Fibroblast of lung (primary cell): ENCODE measurements at regions not wholly inside any gene's neighbourhood (a gene's known extent, or its start where the extent isn't known, plus 50 kb on each side); places are given as distances from the start of the nearest gene placed in this dataset.

Experiments used
- DNase-seq, 2 donors: peaks; one replicate each; pipeline versions ENCODE4 v3.0.0 to v3.0.0-alpha.2; 2010; ENCODE audit warnings: low read depth in 2 of 2
- H2AFZ ChIP-seq: 2 replicates; pipeline ENCODE4 v1.5.1; 2012; ENCODE audit warnings: low read length, control low read depth, inconsistent platforms
- H3K27ac ChIP-seq: 2 replicates; pipeline ENCODE4 v1.5.1; 2011; ENCODE audit warnings: low read length, control low read depth; ENCODE audit not compliant: insufficient read depth
- H3K27me3 ChIP-seq: 2 replicates; pipeline ENCODE4 v1.5.1; 2011; ENCODE audit warnings: mild to moderate bottlenecking, low read length; ENCODE audit not compliant: control insufficient read depth, insufficient read depth
- H3K36me3 ChIP-seq: 2 replicates; pipeline ENCODE4 v1.5.1; 2011; ENCODE audit warnings: low read length; ENCODE audit not compliant: control insufficient read depth, insufficient read depth
- H3K4me1 ChIP-seq: 2 replicates; pipeline ENCODE4 v1.5.1; 2011; ENCODE audit warnings: low read length; ENCODE audit not compliant: control insufficient read depth, insufficient read depth; ENCODE audit errors: extremely low read depth
- H3K4me2 ChIP-seq: 2 replicates; pipeline ENCODE4 v1.5.1; 2011; ENCODE audit warnings: low read length, control low read depth; ENCODE audit not compliant: insufficient read depth; ENCODE audit errors: extremely low read depth
- H3K4me3 ChIP-seq, 4 experiments: fragments of 200-600 bp in 1 of 4; sonication (generic) in 1 of 4; replicated peaks in 1 of 4; 2 replicates each; pipeline ENCODE4 v1.5.1; 2011 to 2016; ENCODE audit warnings: low read length in 4 of 4, low read depth in 3 of 4, mild to moderate bottlenecking in 3 of 4, control low read depth in 2 of 4, inconsistent platforms in 1 of 4, mixed read lengths in 1 of 4; ENCODE audit not compliant: insufficient read depth in 1 of 4; ENCODE audit errors: control extremely low read depth in 1 of 4
- H3K79me2 ChIP-seq: 2 replicates; pipeline ENCODE4 v1.5.1; 2012; ENCODE audit warnings: mild to moderate bottlenecking, low read length, inconsistent platforms; ENCODE audit not compliant: control insufficient read depth, insufficient read depth
- H3K9ac ChIP-seq: 2 replicates; pipeline ENCODE4 v1.5.1; 2011; ENCODE audit warnings: mild to moderate bottlenecking, low read length, control low read depth; ENCODE audit not compliant: insufficient read depth
- H3K9me3 ChIP-seq: 2 replicates; pipeline ENCODE4 v1.5.1; 2012; ENCODE audit warnings: low read depth, low read length; ENCODE audit not compliant: control insufficient read depth, insufficient read depth
- H4K20me1 ChIP-seq: 2 replicates; pipeline ENCODE4 v1.5.1; 2011; ENCODE audit warnings: low read length; ENCODE audit not compliant: control insufficient read depth, insufficient read depth; ENCODE audit errors: extremely low read depth
- EZH2 ChIP-seq: IDR thresholded peaks from 2 replicates; pipeline ENCODE4 v1.5.1; 2012; ENCODE audit warnings: low read length, control low read depth, mild to moderate bottlenecking; ENCODE audit errors: missing control alignments
- TF ChIP-seq, protein P1 (sequence below), 2 donors: IDR thresholded peaks in 1 of 2; conservative IDR thresholded peaks in 1 of 2; 1 replicate in 1 of 2; 2 replicates in 1 of 2; pipeline ENCODE4 v1.5.1; 2011 to 2012; ENCODE audit warnings: low read length in 2 of 2, control low read depth in 1 of 2, inconsistent platforms in 1 of 2, low read depth in 1 of 2, mild to moderate bottlenecking in 1 of 2

DNA sequence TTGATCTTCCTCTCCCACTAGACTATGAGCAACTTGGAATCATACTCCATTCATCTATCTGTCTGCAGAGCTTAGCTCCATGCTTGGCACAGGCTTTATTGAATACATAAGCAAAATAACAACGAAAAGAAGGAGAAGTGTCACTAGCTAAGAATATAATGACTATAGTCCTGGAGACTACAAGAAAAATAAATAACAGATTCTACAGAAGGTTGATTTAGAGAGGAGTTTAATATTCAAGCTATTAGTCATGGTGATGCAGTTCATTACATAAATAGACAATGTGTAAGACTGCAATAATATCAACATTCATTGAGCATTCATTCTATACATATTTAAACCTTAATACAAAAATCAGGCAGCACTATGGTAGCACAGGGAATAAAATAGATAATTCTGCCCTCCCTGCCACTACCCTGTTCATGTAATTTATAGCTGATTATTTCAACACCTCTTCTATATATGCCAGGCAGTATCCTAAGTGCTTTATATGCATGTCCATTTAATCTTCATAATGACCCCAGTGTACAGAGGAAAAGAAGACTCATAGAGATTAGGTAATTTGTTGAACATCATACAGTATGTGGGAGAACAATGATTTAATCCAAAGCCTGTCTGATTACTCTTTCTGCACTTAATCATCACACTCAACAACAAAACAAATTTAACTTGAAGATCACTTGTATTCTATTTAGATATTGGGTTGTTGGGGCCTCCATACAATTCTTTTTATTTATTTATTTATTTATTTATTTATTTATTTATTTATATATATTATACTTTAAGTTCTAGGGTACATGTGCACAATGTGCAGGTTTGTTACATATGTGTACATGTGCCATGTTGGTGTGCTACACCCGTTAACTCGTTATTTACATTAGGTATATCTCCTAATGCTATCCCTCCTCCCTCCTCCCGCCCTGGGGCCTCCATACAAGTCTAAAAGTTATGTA is 165.3 kb downstream of the RNF152 start:
- Histone ChIP-seq H3K4me3 (no peak overlapping the region), H3K9me3 (no peaks in the 10 kb centered on the region), H3K79me2 (no peaks in the 10 kb centered on the region), H3K27me3 (no peaks in the 10 kb centered on the region), H3K4me2 (peak overlapping the region; percentile 42), H3K27ac (peak overlapping the region; percentile 32), H3K36me3 (no peaks in the 10 kb centered on the region), H4K20me1 (no peaks in the 10 kb centered on the region), H3K9ac (no peak overlapping the region), H2AFZ (no peak overlapping the region), H3K4me1 (peaks cover 15% of the 10 kb centered on the region)
- TF ChIP-seq EZH2, result no peak
- TF ChIP-seq, protein P1, sequence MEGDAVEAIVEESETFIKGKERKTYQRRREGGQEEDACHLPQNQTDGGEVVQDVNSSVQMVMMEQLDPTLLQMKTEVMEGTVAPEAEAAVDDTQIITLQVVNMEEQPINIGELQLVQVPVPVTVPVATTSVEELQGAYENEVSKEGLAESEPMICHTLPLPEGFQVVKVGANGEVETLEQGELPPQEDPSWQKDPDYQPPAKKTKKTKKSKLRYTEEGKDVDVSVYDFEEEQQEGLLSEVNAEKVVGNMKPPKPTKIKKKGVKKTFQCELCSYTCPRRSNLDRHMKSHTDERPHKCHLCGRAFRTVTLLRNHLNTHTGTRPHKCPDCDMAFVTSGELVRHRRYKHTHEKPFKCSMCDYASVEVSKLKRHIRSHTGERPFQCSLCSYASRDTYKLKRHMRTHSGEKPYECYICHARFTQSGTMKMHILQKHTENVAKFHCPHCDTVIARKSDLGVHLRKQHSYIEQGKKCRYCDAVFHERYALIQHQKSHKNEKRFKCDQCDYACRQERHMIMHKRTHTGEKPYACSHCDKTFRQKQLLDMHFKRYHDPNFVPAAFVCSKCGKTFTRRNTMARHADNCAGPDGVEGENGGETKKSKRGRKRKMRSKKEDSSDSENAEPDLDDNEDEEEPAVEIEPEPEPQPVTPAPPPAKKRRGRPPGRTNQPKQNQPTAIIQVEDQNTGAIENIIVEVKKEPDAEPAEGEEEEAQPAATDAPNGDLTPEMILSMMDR (conservative IDR thresholded peaks at IDR 0.05 in 1 of 2, IDR thresholded peaks at IDR 0.05 in 1 of 2; ENCODE audit: low read depth in 1 of 2, low read length in 2 of 2), result no peak
- peak; percentile 68 to 72 for DNase-seq

DNA sequence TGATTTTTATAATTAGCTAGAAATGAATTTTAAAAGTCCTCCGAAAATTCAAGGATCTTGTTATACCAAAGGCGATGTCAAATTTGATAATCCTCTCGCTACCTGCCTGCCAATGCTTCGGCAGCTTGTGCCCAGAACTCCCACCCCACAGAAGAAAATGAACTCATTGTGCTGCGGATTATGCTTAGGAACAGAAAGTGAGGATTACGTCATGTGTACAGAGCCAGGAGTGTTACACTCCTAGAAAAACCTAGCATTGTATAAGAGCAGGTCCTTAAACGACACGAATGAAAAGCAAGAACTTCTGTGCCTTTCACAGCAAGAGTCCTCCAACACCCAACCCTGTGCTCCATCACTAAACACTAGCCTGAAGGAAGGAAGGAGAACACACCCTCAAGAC is 168.3 kb downstream of the RNF152 start:
- H3K27ac ChIP-seq, result no peak overlapping the region
- no peaks in the 10 kb centered on the region for H3K36me3 ChIP-seq
- H3K4me3 ChIP-seq, result no peak overlapping the region
- TF ChIP-seq, protein P1 (conservative IDR thresholded peaks at IDR 0.05 in 1 of 2, IDR thresholded peaks at IDR 0.05 in 1 of 2; ENCODE audit: low read depth in 1 of 2, low read length in 2 of 2), result no peak
- TF ChIP-seq EZH2, result no peak
- peaks cover 5% of the 10 kb centered on the region for H3K4me1 ChIP-seq
- H3K9me3 ChIP-seq, result no peaks in the 10 kb centered on the region
- no peaks in the 10 kb centered on the region for H3K79me2 ChIP-seq
- H4K20me1 ChIP-seq, result no peaks in the 10 kb centered on the region
- no peaks in the 10 kb centered on the region for H3K27me3 ChIP-seq
- H2AFZ ChIP-seq, result no peak overlapping the region
- H3K9ac ChIP-seq, result no peak overlapping the region
- DNase-seq, result no peak
- H3K4me2 ChIP-seq, result no peak overlapping the region

DNA sequence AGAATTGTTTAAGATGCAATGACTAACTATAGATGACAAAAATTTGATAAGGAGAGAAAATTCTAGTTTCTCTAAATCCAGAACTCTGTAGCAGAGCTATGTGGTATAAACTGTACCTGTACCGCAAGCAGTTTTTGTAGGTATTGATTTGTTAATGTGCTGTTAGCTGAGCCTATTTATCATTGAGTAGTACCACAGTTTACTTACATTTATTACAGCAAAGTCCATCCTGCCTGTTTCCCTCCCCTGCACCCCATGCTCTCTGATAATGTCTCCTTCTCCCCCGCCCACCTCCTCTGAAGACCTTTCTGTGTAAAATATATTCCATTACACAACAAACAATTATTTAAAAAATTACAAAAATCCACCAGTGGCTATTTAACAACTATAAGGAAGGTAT is 170.6 kb downstream of the RNF152 start:
- Histone ChIP-seq H3K27ac (no peak overlapping the region), H2AFZ (no peak overlapping the region), H4K20me1 (no peaks in the 10 kb centered on the region), H3K27me3 (no peaks in the 10 kb centered on the region), H3K36me3 (no peaks in the 10 kb centered on the region), H3K79me2 (no peaks in the 10 kb centered on the region), H3K4me2 (no peak overlapping the region), H3K9ac (no peak overlapping the region), H3K4me1 (peaks cover 2% of the 10 kb centered on the region), H3K4me3 (no peak overlapping the region), H3K9me3 (no peaks in the 10 kb centered on the region)
- TF ChIP-seq, protein P1 (conservative IDR thresholded peaks at IDR 0.05 in 1 of 2, IDR thresholded peaks at IDR 0.05 in 1 of 2; ENCODE audit: low read depth in 1 of 2, low read length in 2 of 2), result no peak
- DNase-seq, result no peak
